ENCODE measurements at regions not wholly inside any gene's neighbourhood (a gene's known extent, or its start where the extent isn't known, plus 50 kb on each side); places are given as distances from the start of the nearest gene placed in this dataset.

DNA sequence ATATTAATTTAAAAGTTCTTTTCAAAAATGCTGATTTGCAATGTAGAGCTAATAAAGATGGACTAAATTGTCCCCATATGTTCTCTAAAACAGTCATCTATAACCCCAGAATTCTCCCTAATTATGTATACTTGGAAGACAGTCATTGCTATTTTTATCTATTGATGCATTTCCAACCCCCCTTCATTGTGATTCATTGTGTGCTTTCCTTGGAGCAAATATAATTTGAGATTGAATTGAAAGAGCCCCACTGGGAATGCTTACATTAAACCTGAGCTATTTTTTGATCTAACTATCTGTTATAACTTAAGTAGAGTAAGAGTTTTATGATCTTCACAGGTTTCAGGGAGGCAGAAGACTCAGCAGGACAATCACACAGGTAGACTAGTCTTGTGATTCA lies 73.7 kb upstream of the PTCHD4 start (continued):
- TF ChIP-seq ARNTL (CRISPR knock-in tag; IDR thresholded peaks at IDR 0.05; ENCODE audit: borderline replicate concordance, low read depth) (no peak), CSDC2 (CRISPR knock-in tag; IDR thresholded peaks at IDR 0.05) (no peak)

DNA sequence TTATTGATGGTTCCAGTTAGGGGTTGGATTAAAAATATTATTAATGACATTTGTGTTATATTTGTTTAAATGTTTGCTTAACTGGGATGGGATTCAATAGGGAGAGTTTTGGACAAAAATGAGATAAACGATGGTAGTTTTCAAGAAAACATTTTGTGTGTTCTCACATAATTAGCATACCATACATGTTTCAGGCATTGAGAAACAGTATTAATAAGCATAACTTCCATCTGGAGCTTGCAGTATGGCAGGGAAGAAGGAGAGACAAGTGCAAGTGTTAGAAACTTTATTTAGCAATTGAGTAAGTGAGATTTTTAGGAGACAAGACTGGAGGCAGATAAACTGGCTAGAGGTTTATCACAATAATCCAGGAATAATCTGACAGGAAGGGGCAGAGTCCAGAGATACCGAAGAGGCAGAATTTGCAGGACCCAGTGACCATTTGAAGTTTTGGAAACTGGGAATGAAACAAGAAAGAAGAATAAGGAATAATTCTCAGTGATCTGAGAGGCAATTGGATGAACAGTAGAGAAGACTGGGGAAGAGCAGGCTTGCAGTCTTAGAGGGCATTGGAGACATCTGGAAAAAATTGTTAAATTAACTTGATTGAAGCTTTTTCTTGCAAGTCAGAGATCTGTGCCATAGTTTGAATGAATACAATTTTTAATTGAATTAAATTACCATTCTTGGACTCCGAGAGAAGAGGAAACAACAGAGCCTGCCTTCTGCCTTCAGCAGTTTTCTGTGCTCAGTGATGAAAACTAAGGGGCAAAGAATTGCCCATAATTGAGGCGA lies 73.0 kb upstream of the PTCHD4 start:
- TF ChIP-seq ZNF70 (CRISPR knock-in tag; IDR thresholded peaks at IDR 0.05) (no peak), ISL1 (CRISPR knock-in tag; IDR thresholded peaks at IDR 0.05) (no peak)
- ATAC-seq, result peak; percentile 20; the same call in 1 of the 3 replicates

GRCh38 chr6:48183178-48183577 lies 72.2 kb upstream of the PTCHD4 start:
- no peak for TF ChIP-seq GLIS3 (CRISPR knock-in tag; IDR thresholded peaks at IDR 0.05)
- no peak for TF ChIP-seq TOX (CRISPR knock-in tag; IDR thresholded peaks at IDR 0.05; ENCODE audit: borderline replicate concordance)
- TF ChIP-seq, protein P1, sequence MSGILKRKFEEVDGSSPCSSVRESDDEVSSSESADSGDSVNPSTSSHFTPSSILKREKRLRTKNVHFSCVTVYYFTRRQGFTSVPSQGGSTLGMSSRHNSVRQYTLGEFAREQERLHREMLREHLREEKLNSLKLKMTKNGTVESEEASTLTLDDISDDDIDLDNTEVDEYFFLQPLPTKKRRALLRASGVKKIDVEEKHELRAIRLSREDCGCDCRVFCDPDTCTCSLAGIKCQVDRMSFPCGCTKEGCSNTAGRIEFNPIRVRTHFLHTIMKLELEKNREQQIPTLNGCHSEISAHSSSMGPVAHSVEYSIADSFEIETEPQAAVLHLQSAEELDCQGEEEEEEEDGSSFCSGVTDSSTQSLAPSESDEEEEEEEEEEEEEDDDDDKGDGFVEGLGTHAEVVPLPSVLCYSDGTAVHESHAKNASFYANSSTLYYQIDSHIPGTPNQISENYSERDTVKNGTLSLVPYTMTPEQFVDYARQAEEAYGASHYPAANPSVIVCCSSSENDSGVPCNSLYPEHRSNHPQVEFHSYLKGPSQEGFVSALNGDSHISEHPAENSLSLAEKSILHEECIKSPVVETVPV (CRISPR knock-in tag; IDR thresholded peaks at IDR 0.05), result no peak
- no peak for TF ChIP-seq CSDC2 (CRISPR knock-in tag; IDR thresholded peaks at IDR 0.05)
- TF ChIP-seq PATZ1 (CRISPR knock-in tag; IDR thresholded peaks at IDR 0.05; ENCODE audit: borderline replicate concordance), result no peak
- no peak for TF ChIP-seq ZNF70 (CRISPR knock-in tag; IDR thresholded peaks at IDR 0.05)
- TF ChIP-seq ZFP3 (CRISPR knock-in tag; IDR thresholded peaks at IDR 0.05), result no peak
- no peak for TF ChIP-seq ZC3H10 (CRISPR knock-in tag; IDR thresholded peaks at IDR 0.05)
- no peak for TF ChIP-seq TCF4 (CRISPR knock-in tag; IDR thresholded peaks at IDR 0.05; ENCODE audit: borderline replicate concordance)
- TF ChIP-seq OSR1 (CRISPR knock-in tag; IDR thresholded peaks at IDR 0.05), result no peak
- no peak for TF ChIP-seq ISL1 (CRISPR knock-in tag; IDR thresholded peaks at IDR 0.05)
- TF ChIP-seq SNAI2 (CRISPR knock-in tag; IDR thresholded peaks at IDR 0.05), result no peak
- TF ChIP-seq, protein P2, sequence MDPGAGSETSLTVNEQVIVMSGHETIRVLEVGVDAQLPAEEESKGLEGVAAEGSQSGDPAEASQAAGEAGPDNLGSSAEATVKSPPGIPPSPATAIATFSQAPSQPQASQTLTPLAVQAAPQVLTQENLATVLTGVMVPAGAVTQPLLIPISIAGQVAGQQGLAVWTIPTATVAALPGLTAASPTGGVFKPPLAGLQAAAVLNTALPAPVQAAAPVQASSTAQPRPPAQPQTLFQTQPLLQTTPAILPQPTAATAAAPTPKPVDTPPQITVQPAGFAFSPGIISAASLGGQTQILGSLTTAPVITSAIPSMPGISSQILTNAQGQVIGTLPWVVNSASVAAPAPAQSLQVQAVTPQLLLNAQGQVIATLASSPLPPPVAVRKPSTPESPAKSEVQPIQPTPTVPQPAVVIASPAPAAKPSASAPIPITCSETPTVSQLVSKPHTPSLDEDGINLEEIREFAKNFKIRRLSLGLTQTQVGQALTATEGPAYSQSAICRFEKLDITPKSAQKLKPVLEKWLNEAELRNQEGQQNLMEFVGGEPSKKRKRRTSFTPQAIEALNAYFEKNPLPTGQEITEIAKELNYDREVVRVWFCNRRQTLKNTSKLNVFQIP (CRISPR knock-in tag; IDR thresholded peaks at IDR 0.05; ENCODE audit: borderline replicate concordance, low read depth), result no peak
- no peak for TF ChIP-seq ZFP30 (CRISPR knock-in tag; IDR thresholded peaks at IDR 0.05)
- no peak for TF ChIP-seq RARB (CRISPR knock-in tag; IDR thresholded peaks at IDR 0.05)
- no peak for TF ChIP-seq ZNF8 (CRISPR knock-in tag; IDR thresholded peaks at IDR 0.05)
- TF ChIP-seq ZNF565 (CRISPR knock-in tag; conservative IDR thresholded peaks at IDR 0.05; ENCODE audit: low read depth), result no peak
- TF ChIP-seq, protein P3, sequence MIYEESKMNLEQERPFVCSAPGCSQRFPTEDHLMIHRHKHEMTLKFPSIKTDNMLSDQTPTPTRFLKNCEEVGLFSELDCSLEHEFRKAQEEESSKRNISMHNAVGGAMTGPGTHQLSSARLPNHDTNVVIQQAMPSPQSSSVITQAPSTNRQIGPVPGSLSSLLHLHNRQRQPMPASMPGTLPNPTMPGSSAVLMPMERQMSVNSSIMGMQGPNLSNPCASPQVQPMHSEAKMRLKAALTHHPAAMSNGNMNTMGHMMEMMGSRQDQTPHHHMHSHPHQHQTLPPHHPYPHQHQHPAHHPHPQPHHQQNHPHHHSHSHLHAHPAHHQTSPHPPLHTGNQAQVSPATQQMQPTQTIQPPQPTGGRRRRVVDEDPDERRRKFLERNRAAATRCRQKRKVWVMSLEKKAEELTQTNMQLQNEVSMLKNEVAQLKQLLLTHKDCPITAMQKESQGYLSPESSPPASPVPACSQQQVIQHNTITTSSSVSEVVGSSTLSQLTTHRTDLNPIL (CRISPR knock-in tag; IDR thresholded peaks at IDR 0.05; ENCODE audit: low read depth), result no peak
- no peak for ATAC-seq

GRCh38 chr6:48178700-48179099 lies 67.7 kb upstream of the PTCHD4 start:
- TF ChIP-seq RARB (CRISPR knock-in tag; IDR thresholded peaks at IDR 0.05), result no peak
- no peak for TF ChIP-seq ZFP30 (CRISPR knock-in tag; IDR thresholded peaks at IDR 0.05)
- TF ChIP-seq ZFP3 (CRISPR knock-in tag; IDR thresholded peaks at IDR 0.05), result no peak
- no peak for TF ChIP-seq ISL1 (CRISPR knock-in tag; IDR thresholded peaks at IDR 0.05)
- TF ChIP-seq, protein P1 (CRISPR knock-in tag; IDR thresholded peaks at IDR 0.05), result no peak
- TF ChIP-seq BACH2 (CRISPR knock-in tag; IDR thresholded peaks at IDR 0.05; ENCODE audit: borderline replicate concordance), result no peak
- TF ChIP-seq, protein P3 (CRISPR knock-in tag; IDR thresholded peaks at IDR 0.05; ENCODE audit: low read depth), result no peak
- no peak for TF ChIP-seq OSR1 (CRISPR knock-in tag; IDR thresholded peaks at IDR 0.05)
- TF ChIP-seq TCF4 (CRISPR knock-in tag; IDR thresholded peaks at IDR 0.05; ENCODE audit: borderline replicate concordance), result no peak
- no peak for TF ChIP-seq ZNF70 (CRISPR knock-in tag; IDR thresholded peaks at IDR 0.05)
- ATAC-seq, result no peak

All from SK-N-SH treated with all-trans-retinoic acid at 6 μM for 48 hours (cell line).